VCaP (cell line): ENCODE measurements at regions not wholly inside any gene's neighbourhood (a gene's known extent, or its start where the extent isn't known, plus 50 kb on each side); places are given as distances from the start of the nearest gene placed in this dataset.

Experiments used
- H3K27ac ChIP-seq: fragments of 450-650 bp; 2 replicates; pipeline ENCODE4 v1.5.1; 2017
- TF ChIP-seq, protein P1 (sequence below): fragments of 450-650 bp; conservative IDR thresholded peaks from 2 replicates; pipeline ENCODE4 v1.5.1; 2017; ENCODE audit warnings: mild to moderate bottlenecking, moderate library complexity

GRCh38 chr20:4532772-4533171 lies 153.5 kb upstream of the PRNP start:
- H3K27ac ChIP-seq, result no peak overlapping the region
- TF ChIP-seq, protein P1, sequence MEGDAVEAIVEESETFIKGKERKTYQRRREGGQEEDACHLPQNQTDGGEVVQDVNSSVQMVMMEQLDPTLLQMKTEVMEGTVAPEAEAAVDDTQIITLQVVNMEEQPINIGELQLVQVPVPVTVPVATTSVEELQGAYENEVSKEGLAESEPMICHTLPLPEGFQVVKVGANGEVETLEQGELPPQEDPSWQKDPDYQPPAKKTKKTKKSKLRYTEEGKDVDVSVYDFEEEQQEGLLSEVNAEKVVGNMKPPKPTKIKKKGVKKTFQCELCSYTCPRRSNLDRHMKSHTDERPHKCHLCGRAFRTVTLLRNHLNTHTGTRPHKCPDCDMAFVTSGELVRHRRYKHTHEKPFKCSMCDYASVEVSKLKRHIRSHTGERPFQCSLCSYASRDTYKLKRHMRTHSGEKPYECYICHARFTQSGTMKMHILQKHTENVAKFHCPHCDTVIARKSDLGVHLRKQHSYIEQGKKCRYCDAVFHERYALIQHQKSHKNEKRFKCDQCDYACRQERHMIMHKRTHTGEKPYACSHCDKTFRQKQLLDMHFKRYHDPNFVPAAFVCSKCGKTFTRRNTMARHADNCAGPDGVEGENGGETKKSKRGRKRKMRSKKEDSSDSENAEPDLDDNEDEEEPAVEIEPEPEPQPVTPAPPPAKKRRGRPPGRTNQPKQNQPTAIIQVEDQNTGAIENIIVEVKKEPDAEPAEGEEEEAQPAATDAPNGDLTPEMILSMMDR, result no peak

DNA sequence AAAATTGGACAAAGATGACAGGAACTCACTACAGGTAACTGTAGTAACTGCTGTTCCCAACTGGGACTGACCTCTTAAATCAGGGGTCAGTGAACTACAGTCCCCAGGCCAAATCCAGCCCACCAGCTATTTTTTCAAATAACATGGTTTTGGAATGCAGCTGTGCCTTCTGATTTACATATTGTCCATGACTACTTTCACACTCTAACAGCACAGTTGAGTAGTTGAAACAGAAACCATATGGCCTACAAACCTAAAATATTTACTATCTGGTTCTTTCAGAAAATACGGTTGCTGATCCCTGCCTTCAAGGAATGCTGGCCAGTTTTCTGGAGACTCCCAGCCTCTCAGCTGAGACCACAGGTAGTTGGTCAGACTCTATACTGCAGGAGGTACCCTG lies 161.5 kb upstream of the PRNP start:
- TF ChIP-seq, protein P1, result no peak
- H3K27ac ChIP-seq, result no peak overlapping the region

DNA sequence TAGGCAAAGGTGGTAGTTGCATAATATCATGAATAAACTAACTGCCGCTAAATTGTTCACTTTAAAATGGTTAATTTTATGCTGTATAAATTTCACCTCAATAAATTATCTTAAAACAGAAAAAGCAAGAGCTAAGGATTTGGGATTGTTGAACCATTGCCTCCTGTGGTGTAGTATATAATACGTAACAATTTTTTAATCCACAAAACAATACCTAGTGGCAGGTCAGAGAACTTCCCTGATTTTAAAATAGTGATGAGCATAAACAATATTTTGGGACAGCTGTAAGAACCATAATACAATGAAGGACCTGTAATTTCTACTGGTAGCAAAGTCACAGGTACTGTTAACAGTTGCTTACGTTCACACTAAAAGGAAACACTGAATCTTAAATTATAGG lies 161.9 kb upstream of the PRNP start:
- TF ChIP-seq, protein P1, result no peak
- no peak overlapping the region for H3K27ac ChIP-seq

GRCh38 chr20:4522310-4522709 lies 163.9 kb upstream of the PRNP start:
- TF ChIP-seq, protein P1, result no peak
- no peak overlapping the region for H3K27ac ChIP-seq

GRCh38 chr20:4521170-4521968 lies 164.9 kb upstream of the PRNP start:
- TF ChIP-seq, protein P1, result no peak

GRCh38 chr20:4519534-4519933 lies 166.7 kb upstream of the PRNP start:
- TF ChIP-seq, protein P1, result no peak; the same call in 1 of the 2 replicates
- H3K27ac ChIP-seq, result no peak overlapping the region

More at GRCh38 chr20:4521170-4521968, 164.9 kb upstream of the PRNP start:
- H3K27ac ChIP-seq, result no peak overlapping the region

GRCh38 chr20:4516876-4517275 lies 169.4 kb upstream of the PRNP start:
- H3K27ac ChIP-seq, result no peak overlapping the region
- TF ChIP-seq, protein P1, result no peak
